LNCaP clone FGC (cell line): ENCODE measurements at regions not wholly inside any gene's neighbourhood (a gene's known extent, or its start where the extent isn't known, plus 50 kb on each side); places are given as distances from the start of the nearest gene placed in this dataset.

Source experiments
- DNase-seq: peaks from one replicate; pipeline ENCODE4 v3.0.0-alpha.2; 2011; ENCODE audit warnings: low read depth
- H3K4me3 ChIP-seq: 2 replicates; pipeline ENCODE4 v1.5.1; 2011; ENCODE audit warnings: mild to moderate bottlenecking, low read depth, low read length, control low read depth
- CTCF ChIP-seq: IDR thresholded peaks from 2 replicates; pipeline ENCODE4 v1.5.1; 2012; ENCODE audit warnings: mild to moderate bottlenecking; ENCODE audit not compliant: control insufficient read depth, insufficient read depth; ENCODE audit errors: extremely low read depth

DNA sequence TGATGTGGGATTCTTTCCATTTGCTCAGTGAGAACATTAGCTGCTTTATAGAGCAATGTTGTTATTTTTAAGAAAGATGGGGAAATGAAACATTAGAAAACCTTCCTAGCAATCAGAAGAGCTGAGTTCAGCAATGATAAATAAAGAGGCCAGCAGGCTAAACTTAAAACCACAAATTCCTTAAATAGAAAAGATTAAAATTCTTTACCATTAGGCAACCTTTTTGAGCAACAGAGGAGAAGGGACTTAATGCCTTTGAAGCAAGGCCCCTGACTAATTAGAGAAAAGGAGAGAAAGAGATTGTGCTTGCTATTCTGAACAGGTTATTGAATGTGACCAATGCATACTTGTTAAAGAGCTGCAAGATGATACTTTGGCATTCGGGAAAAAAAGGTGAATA lies 160.8 kb upstream of the LMO3 start:
- no peak for DNase-seq
- TF ChIP-seq CTCF, result no peak

DNA sequence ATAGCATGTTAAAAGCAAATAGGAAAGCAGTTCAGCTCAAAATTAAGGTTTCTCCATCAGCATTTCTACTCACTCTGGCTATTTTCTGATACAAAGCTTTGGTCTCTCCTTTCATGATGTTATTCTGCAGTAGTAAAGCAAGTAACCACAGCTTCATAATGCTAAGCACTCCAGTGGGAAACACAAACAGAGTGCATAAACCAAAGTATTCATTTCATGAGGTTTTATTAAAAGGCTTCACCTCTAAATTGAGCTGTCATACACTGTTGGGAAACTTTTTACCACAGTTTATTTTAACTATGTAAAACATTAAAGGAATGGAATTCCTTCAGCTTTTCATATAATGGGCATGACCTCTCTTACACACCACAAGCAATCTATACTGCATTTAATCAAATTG lies 157.9 kb upstream of the LMO3 start:
- no peak for TF ChIP-seq CTCF
- no peak for DNase-seq
- no peak overlapping the region for H3K4me3 ChIP-seq

More for the DNA sequence above, 160.8 kb upstream of the LMO3 start:
- no peak overlapping the region for H3K4me3 ChIP-seq

GRCh38 chr12:16756833-16757555 lies 151.0 kb upstream of the LMO3 start:
- DNase-seq, result no peak
- TF ChIP-seq CTCF, result no peak
- no peak overlapping the region for H3K4me3 ChIP-seq

GRCh38 chr12:16730772-16731171 lies 124.8 kb upstream of the LMO3 start:
- H3K4me3 ChIP-seq, result no peak overlapping the region
- no peak for TF ChIP-seq CTCF

GRCh38 chr12:16726879-16727278 lies 120.9 kb upstream of the LMO3 start:
- H3K4me3 ChIP-seq, result no peak overlapping the region
- no peak for TF ChIP-seq CTCF
- no peak for DNase-seq

More at GRCh38 chr12:16730772-16731171, 124.8 kb upstream of the LMO3 start:
- no peak for DNase-seq

DNA sequence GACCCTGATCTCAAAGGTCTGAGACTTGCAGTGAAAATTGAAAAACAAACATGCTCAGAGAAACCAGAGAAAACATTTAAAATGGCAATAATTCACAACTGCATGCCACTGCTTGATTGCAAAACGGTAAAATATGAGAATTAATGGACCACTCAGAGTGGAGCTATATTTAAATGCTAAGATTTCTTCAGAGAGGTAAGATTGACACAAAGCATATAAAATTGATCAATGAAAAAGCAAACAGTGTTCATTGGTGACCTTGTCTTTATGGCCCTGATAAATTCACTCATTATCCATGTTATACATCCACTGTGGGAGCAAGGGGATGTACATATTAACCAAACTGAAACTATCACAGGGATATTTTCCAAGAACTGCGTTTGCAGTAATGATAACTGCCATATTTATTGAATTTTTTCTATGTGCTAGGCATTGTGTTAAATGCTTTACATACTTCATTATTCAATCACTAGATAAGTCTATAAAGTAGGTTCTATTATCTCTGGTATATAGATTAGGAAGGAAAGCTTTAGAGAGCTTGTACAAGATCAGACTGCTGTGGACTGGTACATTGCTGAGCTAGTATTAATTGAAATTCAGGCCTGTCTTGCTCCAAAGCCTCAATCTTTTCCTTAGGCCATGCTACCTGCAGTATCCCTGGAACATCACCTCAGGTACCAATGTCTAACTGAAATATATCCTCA lies 113.9 kb upstream of the LMO3 start:
- H3K4me3 ChIP-seq, result no peak overlapping the region
- DNase-seq, result no peak
- no peak for TF ChIP-seq CTCF

GRCh38 chr12:16716928-16717327 lies 111.0 kb upstream of the LMO3 start:
- no peak overlapping the region for H3K4me3 ChIP-seq
- no peak for DNase-seq
- TF ChIP-seq CTCF, result no peak
